ENCODE measurements at regions not wholly inside any gene's neighbourhood (a gene's known extent, or its start where the extent isn't known, plus 50 kb on each side); places are given as distances from the start of the nearest gene placed in this dataset.

- no peak for TF ChIP-seq CTCF (IDR thresholded peaks at IDR 0.05)
- no peak for TF ChIP-seq POLR2AphosphoS5 (IDR thresholded peaks at IDR 0.05)
These were observed 148.5 kb downstream of the HDGFL1 start for GRCh38 chr6:22717915-22718314.

Data from transverse colon (tissue), 4 donors.